ENCODE measurements at regions not wholly inside any gene's neighbourhood (a gene's known extent, or its start where the extent isn't known, plus 50 kb on each side); places are given as distances from the start of the nearest gene placed in this dataset.

- Histone ChIP-seq H3K79me2 (ENCODE audit: low read length) (peaks cover 100% of the 10 kb centered on the region), H4K20me1 (ENCODE audit: insufficient read depth, low read length) (peaks cover 99% of the 10 kb centered on the region)
Measured at GRCh38 chr2:74048147-74048546, 63.4 kb downstream of the TET3 start.

GRCh38 chr2:74048843-74049519 is 64.3 kb downstream of the TET3 start:
- H3K4me3 ChIP-seq (ENCODE audit: low read length) = no peak overlapping the region
- H3K36me3 ChIP-seq (replicated peaks; ENCODE audit: low read depth, low read length) = peaks cover 39% of the 10 kb centered on the region
- no peak for TF ChIP-seq EZH2phosphoT487 (IDR thresholded peaks at IDR 0.05; ENCODE audit: low read depth)
- no peak for TF ChIP-seq CTCF (IDR thresholded peaks at IDR 0.05; ENCODE audit: low read depth, low read length)
- H3K9ac ChIP-seq (ENCODE audit: low read length) = no peak overlapping the region
- no peak overlapping the region for H3K4me2 ChIP-seq (ENCODE audit: low read length)
- H3K79me2 ChIP-seq (ENCODE audit: low read length) = peaks cover 100% of the 10 kb centered on the region
- H3K9me3 ChIP-seq (ENCODE audit: insufficient read depth, low read length) = no peaks in the 10 kb centered on the region
- no peak overlapping the region for H2AFZ ChIP-seq (ENCODE audit: low read depth, low read length)
- H3K27ac ChIP-seq (ENCODE audit: low read length) = no peak overlapping the region
- 0 out of 2 replicates have a peak, but pooled peaks cover 2% of the 10 kb centered on the region for H3K4me1 ChIP-seq (ENCODE audit: low read length)
- no peaks in the 10 kb centered on the region for H3K27me3 ChIP-seq (ENCODE audit: low read depth, low read length)
- peaks cover 99% of the 10 kb centered on the region for H4K20me1 ChIP-seq (ENCODE audit: insufficient read depth, low read length)

More at GRCh38 chr2:74048147-74048546, 63.4 kb downstream of the TET3 start:
- Histone ChIP-seq H3K27me3 (ENCODE audit: low read depth, low read length) (no peaks in the 10 kb centered on the region), H3K36me3 (replicated peaks; ENCODE audit: low read depth, low read length) (peaks cover 32% of the 10 kb centered on the region), H3K9me3 (ENCODE audit: insufficient read depth, low read length) (no peaks in the 10 kb centered on the region), H3K4me1 (ENCODE audit: low read length) (0 out of 2 replicates have a peak, but pooled peaks cover 2% of the 10 kb centered on the region), H3K27ac (ENCODE audit: low read length) (no peak overlapping the region), H3K9ac (ENCODE audit: low read length) (no peak overlapping the region), H2AFZ (ENCODE audit: low read depth, low read length) (no peak overlapping the region), H3K4me3 (ENCODE audit: low read length) (no peak overlapping the region), H3K4me2 (ENCODE audit: low read length) (no peak overlapping the region)
- TF ChIP-seq EZH2phosphoT487 (IDR thresholded peaks at IDR 0.05; ENCODE audit: low read depth) (no peak), CTCF (IDR thresholded peaks at IDR 0.05; ENCODE audit: low read depth, low read length) (no peak)

- Histone ChIP-seq H4K20me1 (ENCODE audit: insufficient read depth, low read length) (peaks cover 99% of the 10 kb centered on the region), H3K27ac (ENCODE audit: low read length) (no peak overlapping the region), H3K79me2 (ENCODE audit: low read length) (peaks cover 100% of the 10 kb centered on the region), H3K4me1 (ENCODE audit: low read length) (0 out of 2 replicates have a peak, but pooled peaks cover 2% of the 10 kb centered on the region), H2AFZ (ENCODE audit: low read depth, low read length) (no peak overlapping the region), H3K4me2 (ENCODE audit: low read length) (no peak overlapping the region), H3K4me3 (ENCODE audit: low read length) (no peak overlapping the region), H3K36me3 (replicated peaks; ENCODE audit: low read depth, low read length) (peaks cover 44% of the 10 kb centered on the region), H3K9ac (ENCODE audit: low read length) (no peak overlapping the region), H3K9me3 (ENCODE audit: insufficient read depth, low read length) (no peaks in the 10 kb centered on the region), H3K27me3 (ENCODE audit: low read depth, low read length) (no peaks in the 10 kb centered on the region)
- TF ChIP-seq EZH2phosphoT487 (IDR thresholded peaks at IDR 0.05; ENCODE audit: low read depth) (no peak), CTCF (IDR thresholded peaks at IDR 0.05; ENCODE audit: low read depth, low read length) (no peak)
Measured at GRCh38 chr2:74050151-74050550, 65.4 kb downstream of the TET3 start.

- peaks cover 100% of the 10 kb centered on the region for H3K79me2 ChIP-seq (ENCODE audit: low read length)
- no peak overlapping the region for H3K4me2 ChIP-seq (ENCODE audit: low read length)
- TF ChIP-seq EZH2phosphoT487 (IDR thresholded peaks at IDR 0.05; ENCODE audit: low read depth) (no peak), CTCF (IDR thresholded peaks at IDR 0.05; ENCODE audit: low read depth, low read length) (no peak)
- no peak overlapping the region for H3K4me3 ChIP-seq (ENCODE audit: low read length)
- H3K9me3 ChIP-seq (ENCODE audit: insufficient read depth, low read length) = no peaks in the 10 kb centered on the region
- no peak overlapping the region for H2AFZ ChIP-seq (ENCODE audit: low read depth, low read length)
- H3K4me1 ChIP-seq (ENCODE audit: low read length) = 0 out of 2 replicates have a peak, but pooled peaks cover 2% of the 10 kb centered on the region
- H3K27ac ChIP-seq (ENCODE audit: low read length) = no peak overlapping the region
- peaks cover 48% of the 10 kb centered on the region for H3K36me3 ChIP-seq (replicated peaks; ENCODE audit: low read depth, low read length)
- H4K20me1 ChIP-seq (ENCODE audit: insufficient read depth, low read length) = peaks cover 99% of the 10 kb centered on the region
- H3K9ac ChIP-seq (ENCODE audit: low read length) = no peak overlapping the region
- H3K27me3 ChIP-seq (ENCODE audit: low read depth, low read length) = no peaks in the 10 kb centered on the region
Measured at GRCh38 chr2:74051504-74051903, 66.8 kb downstream of the TET3 start.
